ENCODE measurements at regions not wholly inside any gene's neighbourhood (a gene's known extent, or its start where the extent isn't known, plus 50 kb on each side); places are given as distances from the start of the nearest gene placed in this dataset.

DNA sequence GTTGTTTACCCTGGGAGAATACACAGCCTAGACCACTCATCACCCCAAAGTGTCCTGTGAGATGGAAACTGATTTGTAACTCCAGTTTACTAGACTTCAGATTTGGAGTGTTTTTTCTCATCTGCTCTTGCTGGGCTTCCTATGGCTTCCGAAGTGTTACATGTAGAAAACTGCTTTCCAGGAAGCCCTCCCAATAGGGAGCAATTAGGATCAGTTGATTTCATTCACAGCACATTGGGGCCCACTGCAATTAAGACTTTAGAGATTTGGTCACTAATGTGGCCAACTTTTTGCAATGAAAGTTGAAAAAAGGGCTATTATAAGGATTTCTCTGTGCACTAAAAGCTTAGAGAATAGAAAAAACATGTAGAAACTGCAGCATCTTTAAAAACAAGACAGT, 656.6 kb upstream of the CHAC2 start:
- Histone ChIP-seq H2AFZ (ENCODE audit: low read depth, low read length, severe bottlenecking) (no peak overlapping the region), H3K27me3 (ENCODE audit: low read length) (no peaks in the 10 kb centered on the region), H3K4me3 (ENCODE audit: insufficient read depth, low read length, poor library complexity, severe bottlenecking) (no peak overlapping the region), H3K79me2 (ENCODE audit: insufficient read depth, low read length) (no peaks in the 10 kb centered on the region), H3K36me3 (ENCODE audit: low read length) (no peaks in the 10 kb centered on the region), H4K20me1 (ENCODE audit: low read depth, low read length) (no peaks in the 10 kb centered on the region), H3F3A (ENCODE audit: insufficient read depth) (no peaks in the 10 kb centered on the region), H3K9me2 (replicated peaks; ENCODE audit: insufficient read depth, low read length) (no peaks in the 10 kb centered on the region), H3K9ac (ENCODE audit: low read length) (no peak overlapping the region), H3K27ac (ENCODE audit: low read depth, low read length) (no peak overlapping the region), H3K9me3 (ENCODE audit: insufficient read depth, low read length) (no peaks in the 10 kb centered on the region), H3K4me2 (ENCODE audit: low read depth, low read length, poor library complexity, severe bottlenecking) (no peak overlapping the region)
- TF ChIP-seq, protein P1, sequence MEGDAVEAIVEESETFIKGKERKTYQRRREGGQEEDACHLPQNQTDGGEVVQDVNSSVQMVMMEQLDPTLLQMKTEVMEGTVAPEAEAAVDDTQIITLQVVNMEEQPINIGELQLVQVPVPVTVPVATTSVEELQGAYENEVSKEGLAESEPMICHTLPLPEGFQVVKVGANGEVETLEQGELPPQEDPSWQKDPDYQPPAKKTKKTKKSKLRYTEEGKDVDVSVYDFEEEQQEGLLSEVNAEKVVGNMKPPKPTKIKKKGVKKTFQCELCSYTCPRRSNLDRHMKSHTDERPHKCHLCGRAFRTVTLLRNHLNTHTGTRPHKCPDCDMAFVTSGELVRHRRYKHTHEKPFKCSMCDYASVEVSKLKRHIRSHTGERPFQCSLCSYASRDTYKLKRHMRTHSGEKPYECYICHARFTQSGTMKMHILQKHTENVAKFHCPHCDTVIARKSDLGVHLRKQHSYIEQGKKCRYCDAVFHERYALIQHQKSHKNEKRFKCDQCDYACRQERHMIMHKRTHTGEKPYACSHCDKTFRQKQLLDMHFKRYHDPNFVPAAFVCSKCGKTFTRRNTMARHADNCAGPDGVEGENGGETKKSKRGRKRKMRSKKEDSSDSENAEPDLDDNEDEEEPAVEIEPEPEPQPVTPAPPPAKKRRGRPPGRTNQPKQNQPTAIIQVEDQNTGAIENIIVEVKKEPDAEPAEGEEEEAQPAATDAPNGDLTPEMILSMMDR (IDR thresholded peaks at IDR 0.05; ENCODE audit: insufficient read depth, low read length, poor library complexity, severe bottlenecking), result no peak
- TF ChIP-seq EZH2phosphoT487 (conservative IDR thresholded peaks at IDR 0.05; ENCODE audit: low read length), result no peak

DNA sequence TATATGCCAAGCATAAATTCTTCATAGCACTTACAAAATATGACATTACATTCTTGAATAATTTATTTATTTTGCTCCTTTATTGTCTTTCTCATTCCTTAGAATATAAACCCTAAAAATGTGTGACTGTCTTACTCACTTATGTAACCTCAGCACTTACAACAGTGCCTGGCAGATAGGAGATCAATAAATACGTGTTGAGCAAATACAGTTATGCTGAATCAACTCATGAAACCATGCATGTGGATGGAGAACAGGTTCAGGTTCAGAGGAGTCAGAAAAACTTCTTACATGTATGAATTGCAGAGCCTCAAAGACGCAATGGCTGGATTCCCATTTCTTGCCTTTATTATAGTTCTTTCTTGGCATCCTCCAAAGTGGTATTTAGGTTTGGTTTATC, 659.4 kb upstream of the CHAC2 start:
- Histone ChIP-seq H3F3A (ENCODE audit: insufficient read depth) (no peaks in the 10 kb centered on the region), H4K20me1 (ENCODE audit: low read depth, low read length) (no peaks in the 10 kb centered on the region), H3K9me2 (replicated peaks; ENCODE audit: insufficient read depth, low read length) (no peaks in the 10 kb centered on the region), H3K79me2 (ENCODE audit: insufficient read depth, low read length) (no peaks in the 10 kb centered on the region), H3K4me3 (ENCODE audit: insufficient read depth, low read length, poor library complexity, severe bottlenecking) (no peak overlapping the region), H3K27ac (ENCODE audit: low read depth, low read length) (no peak overlapping the region), H3K27me3 (ENCODE audit: low read length) (no peaks in the 10 kb centered on the region), H3K9me3 (ENCODE audit: insufficient read depth, low read length) (no peaks in the 10 kb centered on the region), H3K36me3 (ENCODE audit: low read length) (no peaks in the 10 kb centered on the region), H2AFZ (ENCODE audit: low read depth, low read length, severe bottlenecking) (no peak overlapping the region), H3K4me2 (ENCODE audit: low read depth, low read length, poor library complexity, severe bottlenecking) (no peak overlapping the region), H3K9ac (ENCODE audit: low read length) (no peak overlapping the region)
- TF ChIP-seq EZH2phosphoT487 (conservative IDR thresholded peaks at IDR 0.05; ENCODE audit: low read length), result no peak
- TF ChIP-seq, protein P1 (IDR thresholded peaks at IDR 0.05; ENCODE audit: insufficient read depth, low read length, poor library complexity, severe bottlenecking), result no peak

DNA sequence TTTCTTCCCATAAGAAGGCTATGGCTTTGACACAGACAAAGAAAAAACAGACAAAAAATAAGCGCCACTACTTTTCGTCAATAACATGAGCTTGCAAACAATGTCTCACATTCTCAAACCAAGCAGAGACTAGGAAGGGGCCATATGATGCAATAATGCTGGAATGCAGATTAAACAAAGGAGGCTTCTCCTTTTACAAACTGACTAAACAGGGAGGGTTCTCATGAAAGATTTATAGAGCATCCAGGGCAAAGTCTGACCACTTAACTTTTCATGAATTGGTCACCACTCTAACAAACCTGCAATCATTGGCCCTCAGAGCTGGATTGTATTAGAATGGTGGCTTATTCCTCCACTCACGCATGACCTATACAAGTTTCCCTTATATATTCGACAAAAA, 663.3 kb upstream of the CHAC2 start:
- no peak overlapping the region for H2AFZ ChIP-seq (ENCODE audit: low read depth, low read length, severe bottlenecking)

More for the DNA sequence above, 663.3 kb upstream of the CHAC2 start:
- H3K9me3 ChIP-seq (ENCODE audit: insufficient read depth, low read length), result no peaks in the 10 kb centered on the region
- H3K27me3 ChIP-seq (ENCODE audit: low read length), result no peaks in the 10 kb centered on the region
- no peaks in the 10 kb centered on the region for H3F3A ChIP-seq (ENCODE audit: insufficient read depth)
- no peak overlapping the region for H3K9ac ChIP-seq (ENCODE audit: low read length)
- no peaks in the 10 kb centered on the region for H4K20me1 ChIP-seq (ENCODE audit: low read depth, low read length)
- no peak overlapping the region for H3K27ac ChIP-seq (ENCODE audit: low read depth, low read length)
- TF ChIP-seq EZH2phosphoT487 (conservative IDR thresholded peaks at IDR 0.05; ENCODE audit: low read length), result no peak
- TF ChIP-seq, protein P1 (IDR thresholded peaks at IDR 0.05; ENCODE audit: insufficient read depth, low read length, poor library complexity, severe bottlenecking), result no peak
- no peaks in the 10 kb centered on the region for H3K79me2 ChIP-seq (ENCODE audit: insufficient read depth, low read length)
- H3K9me2 ChIP-seq (replicated peaks; ENCODE audit: insufficient read depth, low read length), result no peaks in the 10 kb centered on the region
- H3K4me3 ChIP-seq (ENCODE audit: insufficient read depth, low read length, poor library complexity, severe bottlenecking), result no peak overlapping the region
- H3K4me2 ChIP-seq (ENCODE audit: low read depth, low read length, poor library complexity, severe bottlenecking), result no peak overlapping the region
- no peaks in the 10 kb centered on the region for H3K36me3 ChIP-seq (ENCODE audit: low read length)

Data from SU-DHL-6 (cell line).